MM.1S (cell line): ENCODE measurements at regions not wholly inside any gene's neighbourhood (a gene's known extent, or its start where the extent isn't known, plus 50 kb on each side); places are given as distances from the start of the nearest gene placed in this dataset.
"Not testable (repeated sequence)": the region's sequence is repeated elsewhere in the genome, so short reads cannot be mapped to it uniquely, and the experiment has no call there.

Experiments
- DNase-seq: peaks from one replicate; pipeline ENCODE4 v3.0.0-alpha.2; 2015
- H2AFZ ChIP-seq: fragments of 300-600 bp; sonication (generic); 2 replicates; pipeline ENCODE4 v1.6.0; 2016; ENCODE audit warnings: antibody characterized with exemption, low read length
- H3F3A ChIP-seq: fragments of 300-600 bp; sonication (generic); 2 replicates; pipeline ENCODE4 v1.6.1; 2016; ENCODE audit warnings: mild to moderate bottlenecking, antibody characterized with exemption, low read length, moderate library complexity, mixed read lengths; ENCODE audit not compliant: insufficient read depth
- H3K27ac ChIP-seq: fragments of 300-600 bp; sonication (generic); 2 replicates; pipeline ENCODE4 v1.5.1; 2016; ENCODE audit warnings: mild to moderate bottlenecking, low read length
- H3K27me3 ChIP-seq: fragments of 300-600 bp; sonication (generic); replicated peaks from 2 replicates; pipeline ENCODE4 v1.6.0; 2016; ENCODE audit warnings: low read length; ENCODE audit not compliant: insufficient read depth
- H3K36me3 ChIP-seq: fragments of 300-600 bp; sonication (generic); replicated peaks from 2 replicates; pipeline ENCODE4 v1.6.1; 2016; ENCODE audit warnings: mild to moderate bottlenecking, low read length, mixed read lengths; ENCODE audit not compliant: insufficient read depth
- H3K4me1 ChIP-seq: fragments of 300-600 bp; sonication (generic); 2 replicates; pipeline ENCODE4 v1.6.1; 2016; ENCODE audit warnings: low read length, mixed read lengths
- H3K4me2 ChIP-seq: fragments of 300-600 bp; sonication (generic); 2 replicates; pipeline ENCODE4 v1.6.0; 2016; ENCODE audit warnings: low read depth, low read length
- H3K4me3 ChIP-seq: fragments of 300-600 bp; sonication (generic); 2 replicates; pipeline ENCODE4 v1.5.1; 2016; ENCODE audit warnings: low read length, mixed read lengths
- H3K79me2 ChIP-seq: fragments of 300-600 bp; sonication (generic); 2 replicates; pipeline ENCODE4 v1.6.1; 2016; ENCODE audit warnings: mixed run types, low read length, mixed read lengths
- H3K9ac ChIP-seq: fragments of 300-600 bp; sonication (generic); 2 replicates; pipeline ENCODE4 v1.6.1; 2016; ENCODE audit warnings: low read length, mixed read lengths
- H3K9me2 ChIP-seq: fragments of 300-600 bp; sonication (generic); replicated peaks from 2 replicates; pipeline ENCODE4 v1.6.1; 2016; ENCODE audit warnings: mild to moderate bottlenecking, low read length, mixed read lengths; ENCODE audit not compliant: insufficient read depth
- H3K9me3 ChIP-seq: fragments of 300-600 bp; sonication (generic); replicated peaks from 2 replicates; pipeline ENCODE4 v1.6.1; 2016; ENCODE audit warnings: mild to moderate bottlenecking, low read length, mixed read lengths; ENCODE audit not compliant: insufficient read depth
- H4K20me1 ChIP-seq: fragments of 300-600 bp; sonication (generic); 2 replicates; pipeline ENCODE4 v1.6.1; 2016; ENCODE audit warnings: mild to moderate bottlenecking, low read length, moderate library complexity, mixed read lengths; ENCODE audit not compliant: insufficient read depth
- CTCF ChIP-seq: fragments of 300-600 bp; sonication (generic); IDR thresholded peaks from 2 replicates; pipeline ENCODE4 v1.5.1; 2016; ENCODE audit warnings: antibody characterized with exemption, low read length, mixed read lengths
- EZH2 ChIP-seq: fragments of 300-600 bp; sonication (generic); optimal IDR thresholded peaks from 2 replicates; pipeline ENCODE3; 2017; ENCODE audit warnings: low read depth, mild to moderate bottlenecking, antibody characterized with exemption, low read length, mixed read lengths
- EZH2phosphoT487 ChIP-seq: fragments of 300-600 bp; sonication (generic); IDR thresholded peaks from 2 replicates; pipeline ENCODE4 v1.6.1; 2018; ENCODE audit warnings: antibody characterized with exemption, low read length

GRCh38 chr6:6744551-6744950, 156.0 kb downstream of the LY86 start:
- Histone ChIP-seq H3K4me3 (no peak overlapping the region), H3K9me2 (no peaks in the 10 kb centered on the region), H3K79me2 (no peaks in the 10 kb centered on the region), H3K9me3 (no peaks in the 10 kb centered on the region), H3K27ac (no peak overlapping the region), H3K4me1 (no peaks in the 10 kb centered on the region), H3K36me3 (no peaks in the 10 kb centered on the region), H3K27me3 (no peaks in the 10 kb centered on the region), H3F3A (no peaks in the 10 kb centered on the region), H4K20me1 (no peaks in the 10 kb centered on the region), H3K4me2 (no peak overlapping the region), H2AFZ (no peak overlapping the region), H3K9ac (no peak overlapping the region)
- TF ChIP-seq CTCF (no peak), EZH2 (no peak), EZH2phosphoT487 (no peak)
- no peak for DNase-seq

- not testable (repeated sequence) for H3K4me1 ChIP-seq, DNase-seq, H3K9me2 ChIP-seq, H3F3A ChIP-seq, H3K4me2 ChIP-seq, H3K4me3 ChIP-seq, H2AFZ ChIP-seq, H3K36me3 ChIP-seq, H4K20me1 ChIP-seq, H3K27me3 ChIP-seq, H3K27ac ChIP-seq, H3K9ac ChIP-seq, H3K79me2 ChIP-seq, H3K9me3 ChIP-seq
Observed at GRCh38 chr6:6745637-6746332, 157.3 kb downstream of the LY86 start.

DNA sequence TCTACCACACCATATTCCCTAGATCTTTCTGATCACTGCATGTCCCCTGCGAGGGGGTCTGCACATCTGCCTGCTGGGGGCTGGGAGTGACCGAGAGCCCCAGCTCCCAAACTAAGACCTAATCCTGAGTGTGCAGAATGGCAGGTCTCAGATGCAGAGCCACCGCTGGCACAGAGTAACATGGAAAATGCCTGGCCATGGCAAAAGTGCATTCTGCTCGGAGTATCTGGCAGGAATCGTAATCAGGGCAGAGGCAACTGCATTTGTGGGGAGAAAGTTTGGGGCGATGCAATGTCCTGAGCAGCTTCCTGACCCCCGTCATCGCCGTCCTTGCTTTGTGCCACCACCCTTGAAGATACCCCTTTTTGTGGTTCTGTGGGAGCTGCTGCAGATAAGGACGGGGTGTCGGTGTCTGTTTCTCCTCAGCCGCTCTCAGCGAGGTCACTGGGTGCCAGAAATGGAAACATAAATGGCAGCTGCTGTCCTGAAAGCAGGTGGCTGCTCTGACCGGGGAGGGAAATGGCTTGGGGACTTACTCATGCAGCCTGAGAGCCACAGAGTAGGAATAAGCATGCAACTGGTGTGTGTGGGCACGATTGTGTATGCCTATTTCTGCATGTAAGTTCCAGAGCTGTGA, 157.9 kb downstream of the LY86 start:
- TF ChIP-seq EZH2phosphoT487: no peak
- no peak for TF ChIP-seq EZH2
- TF ChIP-seq CTCF: no peak
- no peaks in the 10 kb centered on the region for H3K79me2 ChIP-seq
- no peak overlapping the region for H2AFZ ChIP-seq
- no peaks in the 10 kb centered on the region for H3K9me2 ChIP-seq
- no peaks in the 10 kb centered on the region for H3K9me3 ChIP-seq
- no peaks in the 10 kb centered on the region for H3K36me3 ChIP-seq
- no peaks in the 10 kb centered on the region for H3F3A ChIP-seq
- H4K20me1 ChIP-seq: no peaks in the 10 kb centered on the region
- H3K4me2 ChIP-seq: no peak overlapping the region
- no peaks in the 10 kb centered on the region for H3K4me1 ChIP-seq
- H3K27me3 ChIP-seq: no peaks in the 10 kb centered on the region
- no peak overlapping the region for H3K9ac ChIP-seq
- H3K27ac ChIP-seq: no peak overlapping the region
- no peak for DNase-seq
- H3K4me3 ChIP-seq: no peak overlapping the region

- no peak overlapping the region for H3K4me3 ChIP-seq
- no peaks in the 10 kb centered on the region for H3K36me3 ChIP-seq
- H2AFZ ChIP-seq: no peak overlapping the region
- H3K4me1 ChIP-seq: no peaks in the 10 kb centered on the region
- H3K9me2 ChIP-seq: no peaks in the 10 kb centered on the region
- H3K9ac ChIP-seq: no peak overlapping the region
- H3K4me2 ChIP-seq: no peak overlapping the region
- no peak for DNase-seq
- H3K27me3 ChIP-seq: no peaks in the 10 kb centered on the region
- H3K79me2 ChIP-seq: no peaks in the 10 kb centered on the region
- no peaks in the 10 kb centered on the region for H3F3A ChIP-seq
- no peaks in the 10 kb centered on the region for H3K9me3 ChIP-seq
- no peak overlapping the region for H3K27ac ChIP-seq
- H4K20me1 ChIP-seq: no peaks in the 10 kb centered on the region
- no peak for TF ChIP-seq EZH2phosphoT487
- TF ChIP-seq CTCF: no peak
- no peak for TF ChIP-seq EZH2
Observed at GRCh38 chr6:6746970-6747338, 158.4 kb downstream of the LY86 start.
